K562 (cell line): ENCODE measurements at regions not wholly inside any gene's neighbourhood (a gene's known extent, or its start where the extent isn't known, plus 50 kb on each side); places are given as distances from the start of the nearest gene placed in this dataset.

Source experiments
- CBFA2T2 ChIP-seq: fragments of 450-650 bp; conservative IDR thresholded peaks from 2 replicates; pipeline ENCODE4 v1.6.1; 2017; ENCODE audit warnings: mild to moderate bottlenecking
- CHD2 ChIP-seq: IDR thresholded peaks from 2 replicates; pipeline ENCODE4 v1.6.1; 2011; ENCODE audit warnings: low read depth, low read length
- GABPB2 ChIP-seq: fragments of 250-450 bp; sonication (Bioruptor Pico); conservative IDR thresholded peaks from 2 replicates; pipeline ENCODE4 v1.5.1; 2021; ENCODE audit warnings: mild to moderate bottlenecking
- HDAC1 ChIP-seq, 2 experiments: fragments of 450-650 bp; IDR thresholded peaks; 2 replicates each; pipeline ENCODE4 v1.6.1; 2016 to 2017; ENCODE audit warnings: inconsistent platforms in 1 of 2, mild to moderate bottlenecking in 1 of 2, moderate library complexity in 1 of 2
- SETDB1 ChIP-seq: IDR thresholded peaks from one replicate; pipeline ENCODE4 v1.6.1; 2012; ENCODE audit warnings: low read length, control low read depth, inconsistent platforms
- SUPT5H ChIP-seq: fragments of 450-650 bp; IDR thresholded peaks from 2 replicates; pipeline ENCODE4 v1.6.1; 2016
- TBP ChIP-seq: optimal IDR thresholded peaks from 2 replicates; pipeline ENCODE3; 2011; ENCODE audit warnings: low read depth, low read length, improper control_type of control experiment
- ZNF24 ChIP-seq: fragments of 450-650 bp; IDR thresholded peaks from 2 replicates; pipeline ENCODE4 v1.6.1; 2016
- TF ChIP-seq, protein P1 (sequence below): IDR thresholded peaks from 2 replicates; pipeline ENCODE4 v1.6.1; 2012; ENCODE audit warnings: low read depth, low read length, improper control_type of control experiment, borderline replicate concordance
- TF ChIP-seq, protein P2 (sequence below), 2 experiments: fragments of 450-650 bp; IDR thresholded peaks; 2 replicates each; pipeline ENCODE4 v1.6.1; 2016; ENCODE audit warnings: mild to moderate bottlenecking in 2 of 2, borderline replicate concordance in 1 of 2, low read depth in 1 of 2, moderate library complexity in 1 of 2

DNA sequence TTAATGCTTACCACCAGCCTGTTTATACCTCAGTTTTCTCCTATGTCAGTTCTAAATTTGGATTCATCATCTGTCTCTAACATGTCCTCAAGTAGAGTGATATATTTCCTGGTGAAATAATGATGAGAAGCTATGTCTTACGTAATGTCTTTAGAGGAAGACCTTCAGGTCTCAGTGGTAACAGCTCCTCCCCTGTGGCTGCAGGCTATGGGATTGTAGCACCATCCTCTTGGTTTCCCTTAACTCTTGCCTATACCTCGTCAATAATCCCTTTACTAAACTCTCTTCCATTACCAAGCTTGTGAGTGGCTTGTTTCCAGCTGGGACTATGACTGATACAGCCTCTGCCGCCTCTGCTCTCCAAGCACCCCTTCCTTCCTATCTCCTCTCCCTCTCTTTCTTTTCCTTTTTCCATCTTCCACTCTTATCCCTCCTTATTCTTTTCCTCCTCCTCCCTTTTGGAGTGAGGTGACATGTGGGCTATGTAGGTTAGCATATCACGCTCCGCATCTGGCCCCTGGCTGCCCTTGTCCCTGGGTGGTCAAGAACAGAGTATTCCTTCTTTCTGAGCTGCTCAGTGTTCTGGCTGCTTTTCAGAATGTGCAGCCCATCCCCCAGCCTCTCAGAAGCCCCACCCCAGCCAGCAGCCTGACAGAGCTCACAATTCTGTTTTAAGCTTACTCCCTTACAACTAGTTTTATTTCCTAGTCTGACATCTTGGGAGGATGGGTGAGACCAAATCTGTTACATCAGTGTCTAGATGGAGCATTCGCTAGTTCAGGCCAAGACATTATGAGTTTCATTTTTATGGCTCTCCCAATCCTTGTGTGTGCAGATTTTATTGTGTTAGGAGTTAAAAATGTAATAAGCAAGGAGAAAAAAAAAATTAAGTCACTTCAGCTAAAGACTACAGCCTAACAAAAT is 75.0 kb upstream of the RNU6-1 start (continued):
- 0 out of 4 replicates have a peak, but pooled peaks of 1 of the 2 experiments have one; percentile 35 for TF ChIP-seq HDAC1 (IDR thresholded peaks at IDR 0.05)
- TF ChIP-seq ZNF24 = 0 out of 2 replicates have a peak, but pooled peaks have one; percentile 31
- TF ChIP-seq, protein P1, sequence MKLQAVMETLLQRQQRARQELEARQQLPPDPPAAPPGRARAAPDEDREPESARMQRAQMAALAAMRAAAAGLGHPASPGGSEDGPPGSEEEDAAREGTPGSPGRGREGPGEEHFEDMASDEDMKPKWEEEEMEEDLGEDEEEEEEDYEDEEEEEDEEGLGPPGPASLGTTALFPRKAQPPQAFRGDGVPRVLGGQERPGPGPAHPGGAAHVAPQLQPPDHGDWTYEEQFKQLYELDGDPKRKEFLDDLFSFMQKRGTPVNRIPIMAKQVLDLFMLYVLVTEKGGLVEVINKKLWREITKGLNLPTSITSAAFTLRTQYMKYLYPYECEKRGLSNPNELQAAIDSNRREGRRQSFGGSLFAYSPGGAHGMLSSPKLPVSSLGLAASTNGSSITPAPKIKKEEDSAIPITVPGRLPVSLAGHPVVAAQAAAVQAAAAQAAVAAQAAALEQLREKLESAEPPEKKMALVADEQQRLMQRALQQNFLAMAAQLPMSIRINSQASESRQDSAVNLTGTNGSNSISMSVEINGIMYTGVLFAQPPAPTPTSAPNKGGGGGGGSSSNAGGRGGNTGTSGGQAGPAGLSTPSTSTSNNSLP = no peak
- peak; percentile 23 for TF ChIP-seq TBP
- TF ChIP-seq SETDB1 = no peak
- TF ChIP-seq, protein P2, sequence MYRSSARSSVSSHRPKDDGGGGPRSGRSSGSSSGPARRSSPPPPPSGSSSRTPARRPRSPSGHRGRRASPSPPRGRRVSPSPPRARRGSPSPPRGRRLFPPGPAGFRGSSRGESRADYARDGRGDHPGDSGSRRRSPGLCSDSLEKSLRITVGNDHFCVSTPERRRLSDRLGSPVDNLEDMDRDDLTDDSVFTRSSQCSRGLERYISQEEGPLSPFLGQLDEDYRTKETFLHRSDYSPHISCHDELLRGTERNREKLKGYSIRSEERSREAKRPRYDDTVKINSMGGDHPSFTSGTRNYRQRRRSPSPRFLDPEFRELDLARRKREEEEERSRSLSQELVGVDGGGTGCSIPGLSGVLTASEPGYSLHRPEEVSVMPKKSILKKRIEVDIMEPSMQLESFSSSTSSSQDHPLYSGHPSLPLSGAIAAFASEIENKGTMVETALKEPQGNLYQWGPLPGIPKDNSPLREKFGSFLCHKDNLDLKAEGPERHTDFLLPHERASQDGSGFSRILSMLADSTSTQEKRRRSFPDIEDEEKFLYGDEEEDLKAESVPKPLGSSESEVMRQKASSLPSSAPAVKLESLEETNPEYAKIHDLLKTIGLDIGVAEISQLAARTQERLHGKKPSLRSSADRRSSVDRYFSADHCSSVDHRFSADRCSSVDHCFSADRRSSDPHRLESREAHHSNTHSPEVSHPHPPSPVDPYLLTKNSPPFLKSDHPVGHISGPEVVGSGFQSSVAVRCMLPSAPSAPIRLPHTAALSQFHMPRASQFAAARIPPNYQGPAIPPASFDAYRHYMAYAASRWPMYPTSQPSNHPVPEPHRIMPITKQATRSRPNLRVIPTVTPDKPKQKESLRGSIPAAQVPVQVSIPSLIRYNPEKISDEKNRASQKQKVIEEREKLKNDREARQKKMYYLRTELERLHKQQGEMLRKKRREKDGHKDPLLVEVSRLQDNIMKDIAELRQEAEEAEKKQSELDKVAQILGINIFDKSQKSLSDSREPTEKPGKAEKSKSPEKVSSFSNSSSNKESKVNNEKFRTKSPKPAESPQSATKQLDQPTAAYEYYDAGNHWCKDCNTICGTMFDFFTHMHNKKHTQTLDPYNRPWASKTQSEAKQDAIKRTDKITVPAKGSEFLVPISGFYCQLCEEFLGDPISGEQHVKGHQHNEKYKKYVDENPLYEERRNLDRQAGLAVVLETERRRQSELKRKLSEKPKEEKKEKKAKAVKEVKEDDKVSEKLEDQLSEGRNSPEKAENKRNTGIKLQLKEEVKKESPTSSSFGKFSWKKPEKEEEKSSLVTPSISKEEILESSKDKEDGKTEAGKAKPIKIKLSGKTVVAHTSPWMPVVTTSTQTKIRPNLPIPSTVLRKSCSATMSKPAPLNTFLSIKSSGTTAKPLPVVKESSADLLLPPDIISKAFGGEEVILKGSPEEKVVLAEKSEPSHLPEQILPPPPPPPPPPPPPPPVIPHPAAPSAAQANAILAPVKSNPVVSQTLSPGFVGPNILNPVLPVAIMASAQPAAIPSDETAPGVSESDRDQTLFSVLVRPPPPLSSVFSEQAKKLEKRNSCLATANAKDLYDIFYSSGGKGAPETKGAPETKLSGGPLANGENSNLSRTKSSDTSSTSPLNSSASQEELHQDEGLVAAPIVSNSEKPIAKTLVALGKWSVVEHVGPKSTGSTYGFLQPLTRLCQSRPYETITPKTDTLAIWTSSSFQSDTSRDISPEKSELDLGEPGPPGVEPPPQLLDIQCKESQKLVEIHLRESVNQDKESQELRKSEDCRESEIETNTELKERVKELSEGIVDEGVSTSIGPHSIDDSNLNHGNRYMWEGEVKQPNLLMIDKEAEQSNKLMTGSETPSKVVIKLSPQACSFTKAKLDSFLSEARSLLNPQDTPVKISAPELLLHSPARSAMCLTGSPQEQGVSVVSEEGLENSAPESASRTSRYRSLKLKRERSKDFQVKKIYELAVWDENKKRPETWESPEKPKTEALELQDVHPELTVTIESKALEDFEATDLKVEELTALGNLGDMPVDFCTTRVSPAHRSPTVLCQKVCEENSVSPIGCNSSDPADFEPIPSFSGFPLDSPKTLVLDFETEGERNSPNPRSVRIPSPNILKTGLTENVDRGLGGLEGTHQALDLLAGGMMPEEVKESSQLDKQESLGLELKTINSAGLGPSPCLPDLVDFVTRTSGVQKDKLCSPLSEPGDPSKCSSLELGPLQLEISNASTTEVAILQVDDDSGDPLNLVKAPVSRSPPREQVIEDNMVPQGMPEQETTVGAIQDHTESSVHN (IDR thresholded peaks at IDR 0.05; ENCODE audit: borderline replicate concordance in 1 of 2, low read depth in 1 of 2) = peak in 1 of 2 experiments; percentile 31; a peak in 1 of 4 replicates
- TF ChIP-seq CHD2 = 0 out of 2 replicates have a peak, but pooled peaks have one; percentile 27
- no peak for TF ChIP-seq CBFA2T2
- no peak for TF ChIP-seq GABPB2 (CRISPR knock-in tag)
- no peak; the same call in 1 of the 2 replicates for TF ChIP-seq SUPT5H
